ENCODE measurements at regions not wholly inside any gene's neighbourhood (a gene's known extent, or its start where the extent isn't known, plus 50 kb on each side); places are given as distances from the start of the nearest gene placed in this dataset.
"Not testable (repeated sequence)": the region's sequence is repeated elsewhere in the genome, so short reads cannot be mapped to it uniquely, and the experiment has no call there.

GRCh38 chr22:47547239-47547661 lies 784.8 kb downstream of the TBC1D22A start:
- no peak for DNase-seq (ENCODE audit: low read depth)

GRCh38 chr22:47544696-47545095 lies 782.2 kb downstream of the TBC1D22A start:
- no peak for DNase-seq (ENCODE audit: low read depth)

DNA sequence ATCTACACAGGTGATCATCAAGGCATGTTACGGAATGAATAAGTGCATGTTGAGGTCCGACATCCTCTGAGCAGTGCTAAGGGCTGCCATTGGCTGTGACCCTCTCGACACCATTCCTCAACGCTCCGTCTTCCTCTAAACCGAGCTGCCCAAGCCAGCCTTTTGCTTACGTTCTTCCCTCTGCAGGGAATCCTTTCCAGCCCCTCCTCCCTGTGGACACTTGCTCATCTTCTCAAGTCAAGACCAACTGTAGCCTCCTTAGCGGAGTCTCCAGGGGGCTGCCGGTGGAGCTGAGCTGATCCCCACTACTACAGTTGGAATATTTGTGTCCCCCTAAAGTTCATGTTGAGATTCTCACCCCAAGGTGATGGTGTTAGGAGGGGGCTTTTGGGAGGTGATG lies 781.0 kb downstream of the TBC1D22A start:
- no peak for DNase-seq (ENCODE audit: low read depth)

- DNase-seq (ENCODE audit: low read depth), result no peak
Observed at GRCh38 chr22:47540011-47540410, 777.6 kb downstream of the TBC1D22A start.

- no peak for DNase-seq (ENCODE audit: low read depth)
Observed at GRCh38 chr22:47539374-47539773, 776.9 kb downstream of the TBC1D22A start.

DNA sequence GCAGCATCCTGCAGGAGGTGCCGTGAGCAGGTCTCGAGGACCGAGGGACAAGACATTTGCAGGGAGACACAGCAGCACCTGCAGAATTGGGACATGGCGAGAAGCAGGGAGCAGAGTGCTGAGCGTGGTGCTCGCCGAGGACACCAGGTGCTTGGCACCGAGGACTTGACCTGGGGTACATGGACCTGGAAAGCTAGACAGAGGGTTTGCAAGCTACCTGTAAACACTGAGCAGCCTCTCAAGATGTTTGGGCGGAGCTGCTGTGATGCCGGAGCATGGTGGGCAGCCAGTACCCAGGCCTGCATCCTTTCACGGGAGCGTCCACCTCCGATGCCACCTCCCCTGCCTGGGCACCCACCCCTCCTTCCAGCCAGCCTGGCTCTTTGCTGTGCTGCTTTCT lies 773.2 kb downstream of the TBC1D22A start:
- no peak for DNase-seq (ENCODE audit: low read depth)

GRCh38 chr22:47534804-47535410 lies 772.5 kb downstream of the TBC1D22A start:
- DNase-seq (ENCODE audit: low read depth), result no peak

GRCh38 chr22:47533961-47534803 lies 771.7 kb downstream of the TBC1D22A start:
- DNase-seq (ENCODE audit: low read depth), result no peak

- DNase-seq (ENCODE audit: low read depth), result no peak
Observed at GRCh38 chr22:47517062-47517461, 754.6 kb downstream of the TBC1D22A start.

DNA sequence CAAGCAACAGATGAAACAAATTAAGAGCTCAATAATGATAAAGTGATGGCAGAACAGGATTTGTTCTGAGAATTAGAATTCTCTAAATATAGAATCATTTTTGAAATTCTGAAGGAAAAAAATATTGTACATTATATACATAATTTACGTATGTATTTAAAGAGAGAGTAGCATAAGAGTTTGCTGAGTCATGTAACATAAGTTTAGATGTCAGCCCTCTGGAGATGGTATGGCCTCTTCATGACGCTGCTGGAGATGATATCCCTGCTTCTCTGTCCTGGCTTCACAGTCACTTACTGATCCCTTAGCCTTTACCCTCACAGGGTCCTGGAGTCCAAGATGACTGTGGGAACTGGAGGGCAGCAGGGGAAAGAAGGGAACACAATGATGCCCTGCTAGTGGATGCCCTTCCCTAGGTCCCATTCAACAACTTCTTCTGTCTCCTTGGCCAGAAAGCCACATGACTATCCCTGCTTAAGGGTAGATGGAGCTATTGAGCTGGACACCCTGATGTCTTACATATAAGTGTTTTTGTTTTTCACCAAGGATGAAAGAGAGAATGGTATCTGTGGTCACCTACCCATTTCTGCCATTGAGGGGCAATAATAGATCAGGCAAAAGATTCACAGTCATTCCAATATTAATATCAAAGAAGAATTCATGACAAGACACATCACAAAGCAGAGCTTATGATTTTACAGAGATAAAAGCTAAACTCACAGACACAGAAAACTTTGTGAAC lies 753.1 kb downstream of the TBC1D22A start:
- DNase-seq (ENCODE audit: low read depth), result no peak

GRCh38 chr22:47512617-47513016 lies 750.2 kb downstream of the TBC1D22A start:
- DNase-seq (ENCODE audit: low read depth), result no peak

GRCh38 chr22:47504962-47505361 lies 742.5 kb downstream of the TBC1D22A start:
- no peak for DNase-seq (ENCODE audit: low read depth)

DNA sequence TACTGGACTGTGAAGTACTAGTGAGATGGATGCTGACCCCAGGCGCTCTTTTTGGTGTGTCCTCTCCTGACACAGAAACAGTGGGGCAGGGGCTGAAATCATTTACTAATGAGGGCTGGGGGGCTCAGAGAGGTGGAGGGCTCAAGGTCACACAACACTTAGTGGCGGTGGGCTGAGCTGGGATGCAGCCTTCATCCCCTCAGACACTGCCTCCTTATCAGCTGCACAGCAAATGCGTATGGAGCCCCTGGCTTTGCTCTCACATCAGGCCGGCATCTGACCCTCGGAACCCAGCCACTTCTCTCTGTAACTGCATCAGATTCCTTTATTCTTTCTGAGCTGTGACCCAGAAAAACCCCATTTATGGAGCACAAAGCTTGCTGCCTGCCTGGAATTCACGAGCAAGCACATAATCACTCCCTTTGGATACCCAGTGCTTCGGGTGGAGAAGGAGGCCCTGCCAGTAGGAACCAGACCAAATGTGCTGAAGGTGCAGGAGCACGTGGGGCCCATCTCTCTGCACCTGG lies 736.6 kb downstream of the TBC1D22A start:
- no peak for DNase-seq (ENCODE audit: low read depth)

DNA sequence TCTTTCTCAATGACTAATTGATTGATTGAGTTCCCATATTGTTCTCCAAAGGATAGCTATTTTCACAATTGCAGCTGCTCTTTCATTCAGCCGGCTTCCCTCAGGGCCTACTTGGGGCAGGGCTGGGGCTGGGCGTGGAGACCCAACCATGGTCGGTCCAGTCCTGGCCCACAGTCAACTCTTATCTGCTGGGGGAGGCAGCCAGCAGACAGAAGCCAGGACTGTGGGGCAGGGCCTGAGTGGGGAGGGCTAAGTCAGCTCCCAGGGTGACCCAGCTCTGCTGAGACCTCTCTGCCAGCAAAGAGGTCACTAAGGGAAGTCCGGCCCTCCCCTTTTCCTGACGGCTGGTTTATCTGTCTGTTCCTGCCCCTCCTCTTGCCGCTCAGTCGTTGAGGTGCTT lies 735.2 kb downstream of the TBC1D22A start:
- no peak for DNase-seq (ENCODE audit: low read depth)

DNA sequence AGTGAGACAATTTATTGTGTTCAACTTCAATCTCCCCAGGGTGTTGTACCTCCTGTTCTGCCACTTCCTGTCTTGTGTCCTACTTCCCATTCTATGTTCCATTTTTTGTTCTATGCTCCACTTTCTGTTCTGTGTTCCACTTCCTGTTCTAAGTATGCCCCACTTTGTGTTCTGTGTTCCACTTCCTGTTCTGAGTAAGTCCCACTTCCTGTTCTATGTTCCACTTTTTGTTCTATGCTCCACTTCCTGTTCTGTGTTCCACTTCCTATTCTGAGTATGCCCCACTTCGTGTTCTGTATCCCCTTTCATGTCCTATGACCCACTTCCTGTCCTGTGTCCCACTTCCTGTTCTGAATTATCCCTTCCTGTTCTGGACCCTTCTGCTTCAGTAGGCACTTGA lies 732.7 kb downstream of the TBC1D22A start:
- DNase-seq (ENCODE audit: low read depth), result no peak

- not testable (repeated sequence) for DNase-seq (ENCODE audit: low read depth)
Observed at GRCh38 chr22:47488131-47488530, 725.7 kb downstream of the TBC1D22A start.

DNA sequence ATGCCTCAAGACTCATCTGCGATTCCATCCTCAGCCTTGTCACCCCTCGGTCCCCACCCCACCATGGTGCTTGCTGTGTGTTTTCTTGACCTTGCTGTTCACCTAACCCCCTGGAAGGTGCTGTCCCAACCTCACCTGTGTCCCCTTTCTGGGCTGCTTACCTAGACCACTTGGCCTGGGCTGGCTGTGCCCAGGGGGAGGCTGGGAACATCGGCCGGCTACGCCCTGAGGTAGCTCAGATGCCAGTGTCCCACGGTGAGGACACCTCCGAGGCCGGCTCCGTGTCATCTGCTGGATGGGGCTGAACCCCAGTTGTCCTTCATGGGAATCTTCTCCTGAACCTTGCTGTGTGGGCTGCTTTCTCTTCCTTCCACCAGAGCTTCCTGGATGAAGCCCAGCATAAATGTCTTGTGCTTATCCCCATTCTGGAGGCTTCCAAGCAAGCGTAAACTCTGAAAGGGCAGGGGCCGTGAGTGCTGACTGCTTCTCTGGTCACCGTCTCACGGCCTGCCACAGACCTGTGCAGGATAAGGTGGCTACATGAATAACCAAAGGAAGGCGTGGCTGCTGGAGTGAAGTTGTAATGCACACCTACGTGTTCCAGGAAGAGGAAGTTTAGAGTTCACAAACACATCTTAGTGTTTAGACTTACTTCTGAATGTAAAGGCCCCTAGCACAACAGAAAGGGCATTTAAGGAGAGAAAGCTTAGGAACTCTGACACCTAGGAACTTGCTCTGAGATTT lies 724.3 kb downstream of the TBC1D22A start:
- DNase-seq (ENCODE audit: low read depth), result no peak

GRCh38 chr22:47484960-47485569 lies 722.6 kb downstream of the TBC1D22A start:
- no peak for DNase-seq (ENCODE audit: low read depth)

DNA sequence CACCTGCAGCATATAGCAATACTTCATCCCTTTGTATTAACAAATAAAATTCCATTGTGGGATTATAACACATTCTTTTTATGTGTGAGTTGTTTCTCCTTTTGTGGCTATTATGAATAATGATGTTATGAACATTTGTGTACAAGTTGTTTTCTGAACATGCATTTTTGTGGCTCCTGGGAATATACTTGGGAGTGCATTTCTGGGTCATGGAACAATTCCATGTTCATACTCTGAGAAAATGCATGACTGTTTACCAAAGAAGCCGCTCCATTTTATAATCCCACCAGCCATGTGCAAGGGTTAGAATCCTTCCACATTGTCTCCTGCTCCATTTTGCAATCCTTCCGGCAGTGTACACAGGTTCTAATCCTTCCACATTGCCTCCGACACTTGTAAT lies 713.8 kb downstream of the TBC1D22A start:
- no peak for DNase-seq (ENCODE audit: low read depth)

- DNase-seq (ENCODE audit: low read depth), result no peak
Observed at GRCh38 chr22:47474895-47475294, 712.4 kb downstream of the TBC1D22A start.

- no peak for DNase-seq (ENCODE audit: low read depth)
Observed at GRCh38 chr22:47474464-47474863, 712.0 kb downstream of the TBC1D22A start.

DNA sequence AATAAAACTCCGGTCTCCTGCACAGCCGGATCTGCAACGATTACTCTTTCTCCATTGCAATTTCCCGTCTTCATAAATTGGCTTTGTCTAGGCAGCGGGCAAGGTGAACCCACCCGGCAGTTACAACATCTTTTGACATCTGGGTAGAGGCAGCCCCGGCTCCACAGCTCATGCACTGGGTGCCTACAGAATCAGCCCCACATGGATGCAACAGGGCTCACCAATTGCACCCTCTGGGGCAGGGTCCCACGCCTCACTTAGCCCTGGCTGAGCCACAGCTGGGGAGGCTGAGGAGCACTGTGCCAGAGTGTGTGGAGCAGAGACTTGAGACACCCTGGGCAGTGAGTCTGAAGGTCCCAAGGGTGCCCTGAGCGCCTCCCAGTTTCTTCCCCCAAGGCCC lies 710.2 kb downstream of the TBC1D22A start:
- DNase-seq (ENCODE audit: low read depth), result no peak
